ENCODE measurements at regions not wholly inside any gene's neighbourhood (a gene's known extent, or its start where the extent isn't known, plus 50 kb on each side); places are given as distances from the start of the nearest gene placed in this dataset.

- TF ChIP-seq CTCF (IDR thresholded peaks at IDR 0.05), result no peak
- no peak for TF ChIP-seq EZH2 (IDR thresholded peaks at IDR 0.05)
These were observed 866.5 kb upstream of the VRK2 start for GRCh38 chr2:57180042-57180567.
